ENCODE measurements at regions not wholly inside any gene's neighbourhood (a gene's known extent, or its start where the extent isn't known, plus 50 kb on each side); places are given as distances from the start of the nearest gene placed in this dataset.

DNA sequence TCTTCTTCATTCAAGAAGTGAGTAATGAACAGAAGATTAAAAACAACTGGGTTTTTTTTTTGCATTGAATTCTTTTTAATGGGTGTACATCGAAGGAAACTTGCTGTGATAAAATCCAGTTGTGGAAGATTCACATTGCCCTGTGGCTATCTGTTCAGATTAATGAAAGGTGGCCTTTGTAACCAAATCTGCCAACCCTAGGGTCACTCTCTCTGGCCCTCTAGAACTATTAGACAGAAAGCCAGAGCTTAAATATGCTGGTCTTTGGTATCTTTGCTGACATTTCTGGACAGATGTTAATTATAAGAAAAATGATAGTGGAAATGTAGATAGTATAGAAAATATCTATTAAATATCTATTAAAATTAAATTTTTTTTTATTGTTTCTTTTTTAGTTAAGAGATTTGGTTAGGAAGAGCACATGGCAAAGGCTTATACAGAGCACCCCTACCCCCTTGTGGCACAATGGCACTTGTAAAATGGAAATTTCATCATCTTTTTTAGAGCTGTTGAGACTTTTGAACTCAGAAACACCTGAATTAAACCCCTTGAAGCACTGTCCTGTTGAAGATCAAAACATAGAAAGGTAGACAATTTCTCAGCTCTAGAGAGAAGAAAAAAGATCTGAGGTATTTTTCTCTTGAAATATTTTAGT lies 572.5 kb downstream of the PKHD1 start:
- TF ChIP-seq, protein P1, sequence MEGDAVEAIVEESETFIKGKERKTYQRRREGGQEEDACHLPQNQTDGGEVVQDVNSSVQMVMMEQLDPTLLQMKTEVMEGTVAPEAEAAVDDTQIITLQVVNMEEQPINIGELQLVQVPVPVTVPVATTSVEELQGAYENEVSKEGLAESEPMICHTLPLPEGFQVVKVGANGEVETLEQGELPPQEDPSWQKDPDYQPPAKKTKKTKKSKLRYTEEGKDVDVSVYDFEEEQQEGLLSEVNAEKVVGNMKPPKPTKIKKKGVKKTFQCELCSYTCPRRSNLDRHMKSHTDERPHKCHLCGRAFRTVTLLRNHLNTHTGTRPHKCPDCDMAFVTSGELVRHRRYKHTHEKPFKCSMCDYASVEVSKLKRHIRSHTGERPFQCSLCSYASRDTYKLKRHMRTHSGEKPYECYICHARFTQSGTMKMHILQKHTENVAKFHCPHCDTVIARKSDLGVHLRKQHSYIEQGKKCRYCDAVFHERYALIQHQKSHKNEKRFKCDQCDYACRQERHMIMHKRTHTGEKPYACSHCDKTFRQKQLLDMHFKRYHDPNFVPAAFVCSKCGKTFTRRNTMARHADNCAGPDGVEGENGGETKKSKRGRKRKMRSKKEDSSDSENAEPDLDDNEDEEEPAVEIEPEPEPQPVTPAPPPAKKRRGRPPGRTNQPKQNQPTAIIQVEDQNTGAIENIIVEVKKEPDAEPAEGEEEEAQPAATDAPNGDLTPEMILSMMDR (IDR thresholded peaks at IDR 0.05; ENCODE audit: poor library complexity, severe bottlenecking) = no peak
- TF ChIP-seq EP300 (conservative IDR thresholded peaks at IDR 0.05; ENCODE audit: poor library complexity, severe bottlenecking) (no peak), RAD21 (conservative IDR thresholded peaks at IDR 0.05) (no peak), MXI1 (conservative IDR thresholded peaks at IDR 0.05; ENCODE audit: poor library complexity, severe bottlenecking) (no peak), POLR2AphosphoS5 (IDR thresholded peaks at IDR 0.05) (no peak)
- TF ChIP-seq, protein P2, sequence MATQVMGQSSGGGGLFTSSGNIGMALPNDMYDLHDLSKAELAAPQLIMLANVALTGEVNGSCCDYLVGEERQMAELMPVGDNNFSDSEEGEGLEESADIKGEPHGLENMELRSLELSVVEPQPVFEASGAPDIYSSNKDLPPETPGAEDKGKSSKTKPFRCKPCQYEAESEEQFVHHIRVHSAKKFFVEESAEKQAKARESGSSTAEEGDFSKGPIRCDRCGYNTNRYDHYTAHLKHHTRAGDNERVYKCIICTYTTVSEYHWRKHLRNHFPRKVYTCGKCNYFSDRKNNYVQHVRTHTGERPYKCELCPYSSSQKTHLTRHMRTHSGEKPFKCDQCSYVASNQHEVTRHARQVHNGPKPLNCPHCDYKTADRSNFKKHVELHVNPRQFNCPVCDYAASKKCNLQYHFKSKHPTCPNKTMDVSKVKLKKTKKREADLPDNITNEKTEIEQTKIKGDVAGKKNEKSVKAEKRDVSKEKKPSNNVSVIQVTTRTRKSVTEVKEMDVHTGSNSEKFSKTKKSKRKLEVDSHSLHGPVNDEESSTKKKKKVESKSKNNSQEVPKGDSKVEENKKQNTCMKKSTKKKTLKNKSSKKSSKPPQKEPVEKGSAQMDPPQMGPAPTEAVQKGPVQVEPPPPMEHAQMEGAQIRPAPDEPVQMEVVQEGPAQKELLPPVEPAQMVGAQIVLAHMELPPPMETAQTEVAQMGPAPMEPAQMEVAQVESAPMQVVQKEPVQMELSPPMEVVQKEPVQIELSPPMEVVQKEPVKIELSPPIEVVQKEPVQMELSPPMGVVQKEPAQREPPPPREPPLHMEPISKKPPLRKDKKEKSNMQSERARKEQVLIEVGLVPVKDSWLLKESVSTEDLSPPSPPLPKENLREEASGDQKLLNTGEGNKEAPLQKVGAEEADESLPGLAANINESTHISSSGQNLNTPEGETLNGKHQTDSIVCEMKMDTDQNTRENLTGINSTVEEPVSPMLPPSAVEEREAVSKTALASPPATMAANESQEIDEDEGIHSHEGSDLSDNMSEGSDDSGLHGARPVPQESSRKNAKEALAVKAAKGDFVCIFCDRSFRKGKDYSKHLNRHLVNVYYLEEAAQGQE (IDR thresholded peaks at IDR 0.05; ENCODE audit: borderline replicate concordance) = no peak

All from neural cell (in vitro differentiated cells).